ENCODE measurements at regions not wholly inside any gene's neighbourhood (a gene's known extent, or its start where the extent isn't known, plus 50 kb on each side); places are given as distances from the start of the nearest gene placed in this dataset.

- TF ChIP-seq POLR2A (IDR thresholded peaks at IDR 0.05) = no peak
- TF ChIP-seq, protein P1, sequence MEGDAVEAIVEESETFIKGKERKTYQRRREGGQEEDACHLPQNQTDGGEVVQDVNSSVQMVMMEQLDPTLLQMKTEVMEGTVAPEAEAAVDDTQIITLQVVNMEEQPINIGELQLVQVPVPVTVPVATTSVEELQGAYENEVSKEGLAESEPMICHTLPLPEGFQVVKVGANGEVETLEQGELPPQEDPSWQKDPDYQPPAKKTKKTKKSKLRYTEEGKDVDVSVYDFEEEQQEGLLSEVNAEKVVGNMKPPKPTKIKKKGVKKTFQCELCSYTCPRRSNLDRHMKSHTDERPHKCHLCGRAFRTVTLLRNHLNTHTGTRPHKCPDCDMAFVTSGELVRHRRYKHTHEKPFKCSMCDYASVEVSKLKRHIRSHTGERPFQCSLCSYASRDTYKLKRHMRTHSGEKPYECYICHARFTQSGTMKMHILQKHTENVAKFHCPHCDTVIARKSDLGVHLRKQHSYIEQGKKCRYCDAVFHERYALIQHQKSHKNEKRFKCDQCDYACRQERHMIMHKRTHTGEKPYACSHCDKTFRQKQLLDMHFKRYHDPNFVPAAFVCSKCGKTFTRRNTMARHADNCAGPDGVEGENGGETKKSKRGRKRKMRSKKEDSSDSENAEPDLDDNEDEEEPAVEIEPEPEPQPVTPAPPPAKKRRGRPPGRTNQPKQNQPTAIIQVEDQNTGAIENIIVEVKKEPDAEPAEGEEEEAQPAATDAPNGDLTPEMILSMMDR (IDR thresholded peaks at IDR 0.05 in 4 of 5, conservative IDR thresholded peaks at IDR 0.05 in 1 of 5) = no peak
These were observed 69.4 kb downstream of the CHRM3 start for GRCh38 chr1:239455743-239456142.

All from gastrocnemius medialis (tissue), 4 donors.